ACC112 (cell line): ENCODE measurements at regions not wholly inside any gene's neighbourhood (a gene's known extent, or its start where the extent isn't known, plus 50 kb on each side); places are given as distances from the start of the nearest gene placed in this dataset.

Source experiments
- H2AFZ ChIP-seq: fragments of 200-600 bp; sonication (generic); one replicate; pipeline ENCODE4 v1.6.0; 2017; ENCODE audit warnings: antibody characterized with exemption, low read length; ENCODE audit not compliant: unreplicated experiment
- H3K27ac ChIP-seq: fragments of 200-600 bp; sonication (generic); 2 replicates; pipeline ENCODE4 v1.5.1; 2014; ENCODE audit warnings: low read depth, mild to moderate bottlenecking, antibody characterized with exemption, low read length, moderate library complexity
- H3K27me3 ChIP-seq: fragments of 200-600 bp; sonication (generic); 2 replicates; pipeline ENCODE4 v1.6.1; 2014; ENCODE audit warnings: mild to moderate bottlenecking, antibody characterized with exemption, low read length, moderate library complexity, mixed read lengths; ENCODE audit not compliant: insufficient read depth
- H3K36me3 ChIP-seq: fragments of 200-600 bp; sonication (generic); 2 replicates; pipeline ENCODE4 v1.6.1; 2016; ENCODE audit warnings: mild to moderate bottlenecking, antibody characterized with exemption, low read length, moderate library complexity, mixed read lengths; ENCODE audit not compliant: insufficient read depth
- H3K4me1 ChIP-seq: fragments of 200-600 bp; sonication (generic); one replicate; pipeline ENCODE4 v1.6.1; 2016; ENCODE audit warnings: low read length, mixed read lengths; ENCODE audit not compliant: insufficient read depth, unreplicated experiment, control insufficient read depth
- H3K4me3 ChIP-seq: fragments of 200-600 bp; sonication (generic); 2 replicates; pipeline ENCODE4 v1.5.1; 2014; ENCODE audit warnings: mild to moderate bottlenecking, low read depth, low read length
- H3K79me2 ChIP-seq: fragments of 200-600 bp; sonication (generic); one replicate; pipeline ENCODE4 v1.6.0; 2016; ENCODE audit warnings: low read length; ENCODE audit not compliant: control insufficient read depth, unreplicated experiment, insufficient read depth

DNA sequence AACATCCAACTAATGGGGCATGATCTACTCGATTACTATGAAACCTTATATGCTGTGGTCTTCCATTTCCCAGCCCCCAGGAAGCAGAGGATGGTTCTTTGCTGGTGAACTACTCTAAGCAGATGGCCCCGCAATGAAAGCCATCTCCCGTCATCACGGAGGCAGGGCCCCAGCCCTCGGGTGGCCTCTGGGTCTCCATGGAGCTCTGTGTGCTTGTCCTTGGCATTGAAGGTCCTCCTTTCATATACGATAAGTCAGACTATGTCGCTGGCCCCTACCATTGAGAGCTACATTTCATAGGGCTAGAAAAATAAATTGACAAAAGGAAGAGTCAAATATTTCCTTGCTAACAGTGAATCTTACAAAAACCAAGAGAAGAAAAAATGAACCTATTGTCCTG lies 416.8 kb downstream of the CMPK2 start:
- no peaks in the 10 kb centered on the region for H3K27me3 ChIP-seq
- H3K4me1 ChIP-seq: no peaks in the 10 kb centered on the region
- no peaks in the 10 kb centered on the region for H3K36me3 ChIP-seq
- H2AFZ ChIP-seq: no peak overlapping the region
- no peaks in the 10 kb centered on the region for H3K79me2 ChIP-seq
- no peak overlapping the region for H3K27ac ChIP-seq
- H3K4me3 ChIP-seq: no peak overlapping the region

GRCh38 chr2:6449343-6449742 lies 416.4 kb downstream of the CMPK2 start:
- no peak overlapping the region for H2AFZ ChIP-seq
- H3K27me3 ChIP-seq: no peaks in the 10 kb centered on the region
- H3K27ac ChIP-seq: no peak overlapping the region

DNA sequence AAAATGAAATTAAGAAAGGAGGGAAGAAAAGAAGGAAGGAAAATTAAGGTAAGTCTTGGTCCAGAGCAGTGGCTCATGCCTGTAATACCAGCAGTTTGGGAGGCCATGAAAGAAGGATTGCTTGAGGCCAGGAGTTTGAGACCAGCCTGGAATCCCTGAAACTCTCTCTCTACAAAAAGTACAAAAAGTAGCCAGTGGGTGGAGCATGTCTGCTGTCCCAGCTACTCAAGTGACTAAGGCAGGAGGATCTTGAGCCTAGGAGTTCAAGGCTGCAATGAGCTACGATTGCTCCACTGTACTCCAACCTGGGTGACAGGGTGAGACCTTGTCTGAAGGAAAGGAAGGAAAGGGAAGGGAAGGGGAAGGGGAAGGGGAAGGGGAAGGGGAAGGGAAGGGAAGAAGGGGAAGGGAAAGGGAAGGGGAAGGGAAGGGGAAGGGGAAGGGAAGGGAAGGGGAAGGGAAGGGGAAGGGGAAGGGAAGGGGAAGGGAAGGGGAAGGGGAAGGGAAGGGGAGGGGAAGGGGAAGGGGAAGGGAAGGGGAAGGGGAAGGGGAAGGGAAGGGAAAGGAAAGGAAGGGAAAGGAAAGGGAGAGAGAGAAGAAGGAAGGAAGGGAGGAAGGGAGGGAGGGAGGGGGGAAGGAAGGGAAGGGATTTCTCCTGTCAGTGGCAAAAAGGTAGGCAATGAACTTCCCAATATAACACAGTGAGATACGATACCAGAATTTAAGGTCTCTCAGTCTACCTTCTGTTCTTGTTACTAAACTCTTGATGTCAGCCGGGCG lies 412.8 kb downstream of the CMPK2 start:
- no peaks in the 10 kb centered on the region for H3K27me3 ChIP-seq
- no peaks in the 10 kb centered on the region for H3K79me2 ChIP-seq
- H2AFZ ChIP-seq: no peak overlapping the region

More at GRCh38 chr2:6449343-6449742, 416.4 kb downstream of the CMPK2 start:
- H3K4me3 ChIP-seq: no peak overlapping the region
- H3K79me2 ChIP-seq: no peaks in the 10 kb centered on the region
- no peaks in the 10 kb centered on the region for H3K4me1 ChIP-seq
- H3K36me3 ChIP-seq: no peaks in the 10 kb centered on the region

GRCh38 chr2:6454286-6454990 lies 411.3 kb downstream of the CMPK2 start:
- Histone ChIP-seq H3K27ac (no peak overlapping the region), H3K27me3 (no peaks in the 10 kb centered on the region), H2AFZ (no peak overlapping the region), H3K4me3 (no peak overlapping the region), H3K4me1 (no peaks in the 10 kb centered on the region), H3K36me3 (no peaks in the 10 kb centered on the region), H3K79me2 (no peaks in the 10 kb centered on the region)

More for the DNA sequence above, 412.8 kb downstream of the CMPK2 start:
- H3K36me3 ChIP-seq: no peaks in the 10 kb centered on the region
- no peaks in the 10 kb centered on the region for H3K4me1 ChIP-seq
- H3K4me3 ChIP-seq: no peak overlapping the region
- H3K27ac ChIP-seq: no peak overlapping the region

DNA sequence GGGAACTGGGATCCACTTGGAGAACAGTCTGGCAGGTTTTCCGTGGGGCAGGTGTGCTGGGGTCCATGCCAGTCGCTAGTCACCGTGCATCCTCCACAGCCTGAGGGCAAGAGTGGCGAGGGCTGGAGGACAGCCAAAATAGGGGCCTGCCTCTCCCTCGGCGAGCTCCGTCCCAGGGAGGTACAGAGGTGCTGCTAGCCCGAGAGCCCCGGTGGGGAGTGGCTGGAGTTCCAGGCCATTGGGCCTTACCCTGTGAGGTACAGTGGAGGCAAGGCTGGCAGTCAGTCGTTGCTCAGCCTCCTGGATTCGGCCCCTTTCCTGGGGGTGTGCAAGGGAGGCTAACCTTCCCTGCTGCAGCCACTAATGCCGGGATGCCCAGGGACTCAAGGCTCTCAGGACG lies 406.6 kb downstream of the CMPK2 start:
- Histone ChIP-seq H3K27ac (no peak overlapping the region), H3K4me3 (no peak overlapping the region), H3K4me1 (no peaks in the 10 kb centered on the region), H2AFZ (no peak overlapping the region), H3K79me2 (no peaks in the 10 kb centered on the region), H3K36me3 (no peaks in the 10 kb centered on the region), H3K27me3 (no peaks in the 10 kb centered on the region)

DNA sequence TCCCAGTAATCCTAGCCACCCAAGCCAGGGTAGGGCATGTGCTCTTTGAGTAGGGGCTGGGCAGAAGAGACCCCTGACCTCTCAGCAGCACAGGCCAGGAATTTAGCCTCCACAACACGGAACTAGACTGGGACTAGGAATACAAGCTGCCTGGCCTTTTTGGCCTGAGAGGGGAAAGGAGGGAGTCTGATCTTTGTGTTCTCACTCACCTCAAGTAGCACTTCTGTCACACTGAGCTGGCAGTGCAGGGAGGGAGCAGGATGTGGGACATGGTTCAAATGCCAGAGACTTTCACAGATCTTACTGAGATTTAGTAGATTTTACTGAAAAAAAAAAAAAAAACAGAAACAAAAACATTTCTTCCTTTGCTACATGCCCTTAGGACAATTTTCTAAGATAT lies 395.2 kb downstream of the CMPK2 start:
- no peaks in the 10 kb centered on the region for H3K36me3 ChIP-seq
- H2AFZ ChIP-seq: no peak overlapping the region
- no peaks in the 10 kb centered on the region for H3K4me1 ChIP-seq
- H3K4me3 ChIP-seq: no peak overlapping the region
- no peaks in the 10 kb centered on the region for H3K79me2 ChIP-seq
- no peaks in the 10 kb centered on the region for H3K27me3 ChIP-seq
- H3K27ac ChIP-seq: no peak overlapping the region

DNA sequence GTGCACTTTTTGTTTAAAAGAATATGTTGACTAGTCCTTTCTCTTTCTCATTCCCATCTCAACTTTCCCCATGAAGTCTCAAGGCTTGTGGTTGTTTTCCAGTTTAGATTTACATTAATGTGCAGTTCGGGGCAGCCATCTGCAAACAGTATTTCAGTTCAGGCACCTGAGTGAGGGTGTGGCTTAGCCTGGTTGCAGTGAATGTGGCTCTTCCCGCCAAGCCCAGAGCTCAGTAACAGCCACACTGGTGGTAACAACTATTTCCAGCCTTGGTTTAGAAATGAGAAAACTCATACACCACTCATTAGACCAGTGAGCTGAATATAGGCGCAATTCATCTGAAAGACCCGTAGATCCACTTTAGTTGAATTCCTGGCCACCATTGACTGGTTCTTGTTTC lies 394.3 kb downstream of the CMPK2 start:
- no peak overlapping the region for H3K4me3 ChIP-seq

DNA sequence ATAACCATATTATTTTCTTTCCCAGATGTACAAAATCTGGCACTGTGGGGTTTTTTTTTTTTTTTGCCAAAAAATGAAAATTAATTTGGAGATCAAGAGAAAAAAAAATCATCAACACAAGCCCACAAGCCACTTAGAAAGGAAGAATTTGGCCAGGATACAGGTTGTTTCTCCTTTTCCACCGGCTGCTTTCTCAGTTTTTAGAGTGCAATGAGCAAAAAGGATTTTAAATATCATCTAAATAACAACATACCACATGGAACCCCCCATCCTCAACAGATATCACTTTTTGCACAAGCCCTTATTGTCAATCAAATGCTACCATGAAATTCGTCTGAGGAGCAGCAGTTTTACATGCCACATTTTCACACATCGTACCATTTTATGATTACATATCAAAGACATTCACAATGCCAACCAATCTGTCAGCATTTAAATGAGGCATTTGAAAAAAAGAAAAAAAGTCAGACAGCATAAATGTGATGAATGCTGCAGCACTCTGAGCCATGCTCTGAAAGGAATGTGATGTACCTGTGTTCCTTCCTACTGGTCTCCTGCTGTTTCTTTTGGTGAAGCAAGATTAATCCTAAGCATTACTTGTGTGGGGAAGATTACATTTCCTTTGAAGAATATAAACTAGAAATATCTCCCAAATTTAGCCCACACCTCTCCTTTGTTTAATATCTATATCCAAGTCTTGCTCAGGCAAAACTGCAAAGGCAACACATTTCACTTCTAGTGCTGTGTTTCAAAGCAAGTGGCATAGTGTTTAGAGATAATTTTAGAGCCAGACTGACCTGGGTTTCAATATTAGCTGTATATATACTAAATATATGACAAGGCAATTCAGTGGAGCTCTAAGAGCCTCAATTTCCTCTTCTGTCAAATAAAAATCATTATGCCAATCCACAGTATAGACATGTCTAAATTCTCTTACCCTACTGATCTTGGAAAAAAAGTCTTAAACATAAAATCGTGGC lies 391.3 kb downstream of the CMPK2 start:
- Histone ChIP-seq H2AFZ (no peak overlapping the region), H3K4me3 (no peak overlapping the region), H3K79me2 (no peaks in the 10 kb centered on the region), H3K4me1 (no peaks in the 10 kb centered on the region), H3K27ac (no peak overlapping the region), H3K36me3 (no peaks in the 10 kb centered on the region), H3K27me3 (no peaks in the 10 kb centered on the region)

More for the DNA sequence above, 394.3 kb downstream of the CMPK2 start:
- H3K27me3 ChIP-seq: no peaks in the 10 kb centered on the region
- H3K27ac ChIP-seq: no peak overlapping the region
- H2AFZ ChIP-seq: no peak overlapping the region
- H3K79me2 ChIP-seq: no peaks in the 10 kb centered on the region
- no peaks in the 10 kb centered on the region for H3K36me3 ChIP-seq
- no peaks in the 10 kb centered on the region for H3K4me1 ChIP-seq

- no peaks in the 10 kb centered on the region for H3K27me3 ChIP-seq
- no peaks in the 10 kb centered on the region for H3K79me2 ChIP-seq
- no peaks in the 10 kb centered on the region for H3K36me3 ChIP-seq
- no peak overlapping the region for H3K27ac ChIP-seq
- H2AFZ ChIP-seq: no peak overlapping the region
- no peak overlapping the region for H3K4me3 ChIP-seq
- no peaks in the 10 kb centered on the region for H3K4me1 ChIP-seq
Measured at GRCh38 chr2:6475155-6475940, 390.4 kb downstream of the CMPK2 start.

DNA sequence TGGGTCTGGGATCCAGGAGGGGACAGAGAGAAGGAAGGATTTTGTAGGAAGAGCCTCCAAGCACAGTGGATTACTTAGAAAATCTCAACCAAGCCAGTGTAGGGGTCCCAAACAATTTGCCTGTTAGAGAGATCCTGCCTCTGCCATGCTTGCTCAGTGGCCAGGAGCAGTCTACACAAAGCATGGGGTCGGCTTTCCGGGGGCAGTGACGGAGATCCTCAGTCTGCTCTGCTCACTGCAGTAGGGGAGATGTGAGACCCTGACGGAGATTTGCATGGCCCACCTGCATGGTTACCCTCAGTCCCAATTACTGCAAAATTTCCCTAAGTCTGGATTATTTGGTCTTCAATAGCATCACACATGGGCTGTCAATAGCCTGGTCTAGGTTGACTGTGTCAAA lies 385.2 kb downstream of the CMPK2 start:
- H3K79me2 ChIP-seq: no peaks in the 10 kb centered on the region
- no peaks in the 10 kb centered on the region for H3K27me3 ChIP-seq
- H3K4me3 ChIP-seq: no peak overlapping the region
- H3K36me3 ChIP-seq: no peaks in the 10 kb centered on the region
- no peaks in the 10 kb centered on the region for H3K4me1 ChIP-seq
- no peak overlapping the region for H2AFZ ChIP-seq
- H3K27ac ChIP-seq: no peak overlapping the region
